Upper lobe of left lung (tissue), 4 donors: ENCODE measurements at regions not wholly inside any gene's neighbourhood (a gene's known extent, or its start where the extent isn't known, plus 50 kb on each side); places are given as distances from the start of the nearest gene placed in this dataset.

Experiments used
- POLR2A ChIP-seq, 4 donors: fragments of 450-650 bp; IDR thresholded peaks; one replicate each; pipeline ENCODE4 v1.5.1; 2016 to 2017; ENCODE audit warnings: antibody characterized with exemption in 4 of 4, mild to moderate bottlenecking in 2 of 4
- TF ChIP-seq, protein P1 (sequence below), 6 experiments: fragments of 450-650 bp in 4 of 6; fragments of 200-600 bp in 2 of 6; sonication (generic) in 2 of 6; IDR thresholded peaks; one replicate each; pipeline ENCODE4 v1.5.1; 2016 to 2019; ENCODE audit warnings: antibody characterized with exemption in 6 of 6

DNA sequence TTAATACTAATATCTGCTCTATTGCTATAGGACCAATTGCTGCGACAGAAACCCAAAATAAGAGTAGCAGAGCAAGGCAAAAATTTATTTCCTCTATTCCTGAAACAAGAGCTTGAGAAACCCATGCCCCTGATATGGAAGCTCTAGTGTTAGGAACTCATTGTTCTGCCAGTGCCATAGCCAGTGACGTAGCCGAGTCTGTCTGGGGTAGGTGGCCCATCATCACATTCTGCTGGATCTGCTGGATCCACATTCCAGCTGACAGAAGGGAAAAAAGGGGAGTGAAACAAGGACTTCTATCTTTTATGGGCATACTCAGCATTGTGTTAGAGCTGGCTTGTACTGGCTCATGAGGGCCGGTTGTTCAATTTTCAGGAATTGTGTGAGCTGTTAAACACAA, 248.9 kb upstream of the MON1B start:
- TF ChIP-seq, protein P1, sequence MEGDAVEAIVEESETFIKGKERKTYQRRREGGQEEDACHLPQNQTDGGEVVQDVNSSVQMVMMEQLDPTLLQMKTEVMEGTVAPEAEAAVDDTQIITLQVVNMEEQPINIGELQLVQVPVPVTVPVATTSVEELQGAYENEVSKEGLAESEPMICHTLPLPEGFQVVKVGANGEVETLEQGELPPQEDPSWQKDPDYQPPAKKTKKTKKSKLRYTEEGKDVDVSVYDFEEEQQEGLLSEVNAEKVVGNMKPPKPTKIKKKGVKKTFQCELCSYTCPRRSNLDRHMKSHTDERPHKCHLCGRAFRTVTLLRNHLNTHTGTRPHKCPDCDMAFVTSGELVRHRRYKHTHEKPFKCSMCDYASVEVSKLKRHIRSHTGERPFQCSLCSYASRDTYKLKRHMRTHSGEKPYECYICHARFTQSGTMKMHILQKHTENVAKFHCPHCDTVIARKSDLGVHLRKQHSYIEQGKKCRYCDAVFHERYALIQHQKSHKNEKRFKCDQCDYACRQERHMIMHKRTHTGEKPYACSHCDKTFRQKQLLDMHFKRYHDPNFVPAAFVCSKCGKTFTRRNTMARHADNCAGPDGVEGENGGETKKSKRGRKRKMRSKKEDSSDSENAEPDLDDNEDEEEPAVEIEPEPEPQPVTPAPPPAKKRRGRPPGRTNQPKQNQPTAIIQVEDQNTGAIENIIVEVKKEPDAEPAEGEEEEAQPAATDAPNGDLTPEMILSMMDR (IDR thresholded peaks at IDR 0.05): no peak
- TF ChIP-seq POLR2A (IDR thresholded peaks at IDR 0.05): no peak
